Right lobe of liver (tissue), 4 donors: ENCODE measurements at regions not wholly inside any gene's neighbourhood (a gene's known extent, or its start where the extent isn't known, plus 50 kb on each side); places are given as distances from the start of the nearest gene placed in this dataset.
A peak's percentile ranks its signal among the peaks of the same experiment; 100 is the strongest.

Experiments used
- CTCF ChIP-seq, 4 donors: fragments of 200-600 bp in 3 of 4; fragments of 450-650 bp in 1 of 4; IDR thresholded peaks; one replicate each; pipeline versions ENCODE4 v1.5.1 to v1.8.0; 2016 to 2022; ENCODE audit warnings: antibody characterized with exemption in 4 of 4, mild to moderate bottlenecking in 2 of 4
- POLR2A ChIP-seq: fragments of 450-650 bp; IDR thresholded peaks from one replicate; pipeline ENCODE4 v1.6.1; 2017; ENCODE audit warnings: antibody characterized with exemption, mild to moderate bottlenecking
- donor health status: DM: no; HTN: no; CAD: no.
- donor health status: DM: no; HTN: no; CAD: no.
- donor health status: DM: no; HTN: yes; CAD: no.

GRCh38 chr13:70339738-70340137, 231.5 kb upstream of the KLHL1 start:
- TF ChIP-seq CTCF (IDR thresholded peaks at IDR 0.05), result peak; percentile 52 to 78 (median 64)
- no peak for TF ChIP-seq POLR2A
